GM18511 (cell line): ENCODE measurements at regions not wholly inside any gene's neighbourhood (a gene's known extent, or its start where the extent isn't known, plus 50 kb on each side); places are given as distances from the start of the nearest gene placed in this dataset.
A peak's percentile ranks its signal among the peaks of the same experiment; 100 is the strongest.

Source experiments
- ATAC-seq: cut with Tn5 transposase; IDR thresholded peaks from one replicate; pipeline ENCODE4 v1.9.1; 2021; ENCODE audit warnings: mild to moderate bottlenecking, moderate library complexity; ENCODE audit not compliant: unreplicated experiment

- ATAC-seq: no peak
Measured at GRCh38 chr4:170662250-170662649, 572.5 kb upstream of the AADAT start.

- ATAC-seq: no peak
Measured at GRCh38 chr4:170657761-170658160, 568.0 kb upstream of the AADAT start.

- ATAC-seq: no peak
Measured at GRCh38 chr4:170656506-170656905, 566.8 kb upstream of the AADAT start.

- no peak for ATAC-seq
Measured at GRCh38 chr4:170652571-170652970, 562.8 kb upstream of the AADAT start.

- no peak for ATAC-seq
Measured at GRCh38 chr4:170651786-170652185, 562.0 kb upstream of the AADAT start.

GRCh38 chr4:170627418-170627817 is 537.7 kb upstream of the AADAT start:
- no peak for ATAC-seq

- ATAC-seq: no peak
Measured at GRCh38 chr4:170623899-170624298, 534.1 kb upstream of the AADAT start.

GRCh38 chr4:170610434-170610833 is 520.7 kb upstream of the AADAT start:
- no peak for ATAC-seq

GRCh38 chr4:170599894-170600293 is 510.1 kb upstream of the AADAT start:
- ATAC-seq: no peak

- no peak for ATAC-seq
Measured at GRCh38 chr4:170591076-170591475, 501.3 kb upstream of the AADAT start.

GRCh38 chr4:170589597-170590191 is 499.9 kb upstream of the AADAT start:
- peak; percentile 98 for ATAC-seq

GRCh38 chr4:170581969-170582368 is 492.2 kb upstream of the AADAT start:
- no peak for ATAC-seq

- no peak for ATAC-seq
Measured at GRCh38 chr4:170581322-170581721, 491.6 kb upstream of the AADAT start.

- no peak for ATAC-seq
Measured at GRCh38 chr4:170580651-170581050, 490.9 kb upstream of the AADAT start.

GRCh38 chr4:170538821-170539473 is 449.2 kb upstream of the AADAT start:
- ATAC-seq: no peak

- no peak for ATAC-seq
Measured at GRCh38 chr4:170529748-170530722, 440.3 kb upstream of the AADAT start.

- ATAC-seq: no peak
Measured at GRCh38 chr4:170526471-170526870, 436.7 kb upstream of the AADAT start.

- no peak for ATAC-seq
Measured at GRCh38 chr4:170522427-170522970, 432.7 kb upstream of the AADAT start.

GRCh38 chr4:170497689-170498088 is 407.9 kb upstream of the AADAT start:
- ATAC-seq: peak; percentile 23

- peak; percentile 88 for ATAC-seq
Measured at GRCh38 chr4:170497112-170497511, 407.4 kb upstream of the AADAT start.

- no peak for ATAC-seq
Measured at GRCh38 chr4:170491981-170492380, 402.2 kb upstream of the AADAT start.
